ENCODE measurements at regions not wholly inside any gene's neighbourhood (a gene's known extent, or its start where the extent isn't known, plus 50 kb on each side); places are given as distances from the start of the nearest gene placed in this dataset.

GRCh38 chr7:47669901-47670384, 88.0 kb upstream of the TNS3 start:
- ATAC-seq, result peak; percentile 19

GRCh38 chr7:47669178-47669891, 87.4 kb upstream of the TNS3 start:
- DNase-seq (peak; percentile 63), ATAC-seq (peak; percentile 91)
- intact Hi-C loops (cut with micrococcal nuclease), result loop anchor here (5.0 kb wide), 1 partner anchor 58 kb away; no protein-coding TSS in a partner anchor

More at GRCh38 chr7:47669901-47670384, 88.0 kb upstream of the TNS3 start:
- DNase-seq, result no peak
- intact Hi-C loops (cut with micrococcal nuclease), result loop anchor here (5.0 kb wide), 1 partner anchor 57 kb away; no protein-coding TSS in a partner anchor

GRCh38 chr7:47666164-47666862, 84.4 kb upstream of the TNS3 start:
- intact Hi-C loops (cut with micrococcal nuclease), result loop anchor here (5.0 kb wide), 1 partner anchor 61 kb away; no protein-coding TSS in a partner anchor
- ATAC-seq, result no peak
- no peak for DNase-seq

DNA sequence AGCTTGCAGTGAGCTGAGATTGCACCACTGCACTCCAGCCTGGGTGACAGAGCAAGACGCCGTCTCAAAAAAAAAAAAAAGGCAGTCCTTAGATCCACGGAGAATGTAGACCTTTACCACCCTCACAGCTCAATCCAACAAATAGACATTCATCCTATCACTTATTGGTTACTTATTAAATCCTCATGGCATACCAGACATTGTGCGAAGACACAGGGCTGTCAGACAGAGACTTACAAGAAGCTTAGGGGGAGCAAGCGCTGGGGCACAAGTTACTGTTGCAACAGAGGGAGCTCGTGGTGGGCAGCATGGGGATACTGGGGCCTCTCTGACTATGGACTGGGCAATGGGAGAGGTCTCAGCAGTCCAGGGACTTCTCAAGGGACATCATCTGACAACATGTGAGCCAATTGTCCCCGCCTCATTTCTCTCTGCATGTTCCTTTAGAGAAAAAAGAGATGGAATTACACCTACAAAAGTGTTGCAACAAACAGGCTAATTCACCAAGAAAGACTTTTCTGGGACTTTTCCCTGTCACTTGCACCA, 82.8 kb upstream of the TNS3 start:
- no peak for DNase-seq
- intact Hi-C loops (cut with micrococcal nuclease), result loop anchor here (5.0 kb wide), 1 partner anchor 63 kb away; no protein-coding TSS in a partner anchor
- ATAC-seq, result no peak

- intact Hi-C loops (cut with micrococcal nuclease), result no loop called here
- ATAC-seq (no peak), DNase-seq (no peak)
Measured at GRCh38 chr7:47663851-47664250, 81.9 kb upstream of the TNS3 start.

GRCh38 chr7:47663213-47663612, 81.3 kb upstream of the TNS3 start:
- DNase-seq, result no peak
- no peak for ATAC-seq
- intact Hi-C loops (cut with micrococcal nuclease), result no loop called here

- DNase-seq (no peak), ATAC-seq (no peak)
- intact Hi-C loops (cut with micrococcal nuclease), result no loop called here
Measured at GRCh38 chr7:47661051-47661714, 79.3 kb upstream of the TNS3 start.

DNA sequence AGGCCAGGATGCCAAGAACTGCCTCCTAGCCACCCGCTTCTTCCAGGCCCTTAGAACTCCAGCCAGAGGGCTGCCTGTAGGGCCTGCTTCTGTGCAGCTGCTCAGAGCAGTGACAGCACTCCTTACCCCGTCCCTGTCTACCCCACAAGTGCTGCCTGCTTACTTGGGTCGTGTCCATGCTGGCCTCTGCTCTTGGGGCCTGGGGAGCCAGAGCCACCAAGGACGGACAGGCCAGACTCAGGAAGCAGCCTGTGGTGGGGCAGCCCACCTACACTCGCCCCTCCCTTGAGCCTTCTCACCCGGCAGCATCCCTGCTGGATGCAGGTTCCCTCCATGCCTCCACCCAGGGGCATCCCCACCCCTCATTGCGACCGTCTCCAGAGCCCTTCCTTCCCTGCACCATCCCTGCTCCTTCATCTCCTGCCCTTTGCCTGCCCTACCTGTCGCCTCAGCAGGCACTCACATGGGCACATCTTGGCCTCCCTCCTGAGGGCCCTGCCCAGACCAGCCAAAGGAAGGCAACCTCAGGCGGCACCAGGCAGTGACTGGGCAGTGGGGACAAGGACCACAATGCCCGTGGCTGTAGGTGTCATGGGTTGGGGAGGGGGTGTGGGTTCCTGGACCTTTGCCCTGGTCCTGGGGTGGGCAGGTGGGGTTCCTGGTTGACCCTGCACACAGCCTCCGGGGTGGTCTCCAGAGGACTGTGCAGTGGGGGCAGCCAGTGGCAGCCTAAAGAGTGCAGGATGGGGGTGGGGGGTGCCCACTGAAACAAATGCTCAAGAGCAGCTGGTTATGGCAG, 78.0 kb upstream of the TNS3 start:
- ATAC-seq (no peak), DNase-seq (no peak)
- intact Hi-C loops (cut with micrococcal nuclease), result no loop called here

DNA sequence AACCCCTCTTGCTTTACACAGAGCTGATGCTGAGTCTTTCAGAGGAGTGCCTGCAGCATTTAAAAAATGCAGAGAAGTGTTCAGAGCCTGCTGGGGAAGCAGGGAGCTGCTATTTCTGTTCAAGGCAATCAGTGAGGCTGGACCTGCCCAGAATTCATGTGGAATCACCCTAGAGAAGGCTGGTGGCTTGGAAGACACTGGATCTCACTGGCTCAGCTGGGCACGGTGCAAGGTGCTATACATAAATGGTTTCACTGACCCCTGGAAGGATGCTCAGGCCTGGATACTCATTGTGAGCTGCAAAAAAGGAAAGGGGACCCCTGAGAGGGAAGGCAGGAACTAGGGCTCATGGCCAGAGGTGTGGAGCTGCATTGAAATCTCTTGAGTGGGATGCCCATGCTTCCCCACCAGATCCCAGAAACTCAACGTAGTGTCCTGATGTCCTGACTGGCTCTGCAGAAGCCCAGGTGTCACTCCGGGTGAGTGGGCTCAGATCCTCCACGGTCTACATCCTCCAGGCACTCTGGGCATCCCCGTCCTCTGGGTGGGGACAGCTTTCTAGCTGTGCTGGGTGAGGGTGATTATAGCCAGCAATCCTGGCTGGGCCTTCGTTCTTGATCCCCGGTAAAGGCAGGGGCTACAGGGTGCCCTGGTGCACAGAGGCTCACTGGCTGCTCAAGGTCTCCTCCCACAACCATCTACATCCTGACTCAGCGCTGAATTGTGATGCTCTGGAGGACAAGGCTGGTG, 77.2 kb upstream of the TNS3 start:
- intact Hi-C loops (cut with micrococcal nuclease), result no loop called here
- no peak for ATAC-seq
- no peak for DNase-seq

DNA sequence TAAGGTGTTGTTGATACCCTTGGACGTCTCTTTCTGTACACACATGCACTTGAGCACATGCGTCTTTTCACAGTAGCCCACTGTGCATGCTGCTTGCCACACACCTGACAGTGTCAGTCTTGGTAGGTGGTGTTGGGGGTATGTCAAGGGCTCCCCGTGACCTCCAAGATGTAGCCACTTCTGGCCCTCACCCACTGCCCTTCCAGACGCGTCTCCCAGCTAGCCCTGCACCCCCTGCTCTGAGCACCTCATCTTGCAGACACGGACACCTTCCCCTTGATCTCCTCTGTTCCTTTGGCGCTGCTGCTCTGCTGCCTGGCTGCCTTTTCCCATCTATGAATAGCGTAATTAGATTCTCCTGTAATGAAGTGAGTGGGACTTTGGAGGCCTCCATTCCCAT, 75.2 kb upstream of the TNS3 start:
- intact Hi-C loops (cut with micrococcal nuclease), result no loop called here
- ATAC-seq (no peak), DNase-seq (no peak)

DNA sequence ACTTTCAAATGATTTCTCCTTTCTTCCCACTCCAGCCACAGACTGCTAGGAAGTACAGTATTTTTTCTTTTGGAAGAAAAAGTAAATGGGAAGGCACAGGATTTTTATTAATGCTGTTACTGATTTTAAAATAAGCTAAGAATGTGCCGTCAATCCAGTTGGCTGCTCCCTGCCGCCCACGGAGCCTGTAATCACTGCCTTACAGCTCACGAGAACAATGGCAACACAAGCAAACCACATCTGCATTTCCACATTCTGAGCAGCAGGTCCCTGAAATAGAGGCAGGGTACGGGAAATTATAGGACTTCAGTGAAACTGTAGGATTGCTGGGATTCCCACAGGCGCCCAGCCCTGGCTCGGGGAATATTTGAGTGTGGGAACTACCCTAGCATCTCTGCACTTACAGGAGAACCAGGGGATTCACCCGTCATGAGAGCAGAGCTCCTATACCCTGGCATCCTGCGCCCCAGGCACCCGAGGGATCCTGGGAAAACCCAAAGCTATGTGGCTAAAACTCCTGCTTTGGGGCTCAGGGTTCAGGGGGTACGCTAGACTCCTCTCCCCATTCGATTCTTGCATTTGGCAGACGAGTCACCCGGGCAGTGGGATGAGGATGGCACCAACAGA, 72.9 kb upstream of the TNS3 start:
- intact Hi-C loops (cut with micrococcal nuclease), result loop anchor here (1.0 kb wide), 1 partner anchor 8 kb away; no protein-coding TSS in a partner anchor
- no peak for DNase-seq

GRCh38 chr7:47653550-47654411, 71.9 kb upstream of the TNS3 start:
- ATAC-seq (no peak), DNase-seq (no peak)
- intact Hi-C loops (cut with micrococcal nuclease), result loop anchor here (1.0 kb wide), 1 partner anchor 7 kb away; no protein-coding TSS in a partner anchor

More for the DNA sequence above, 72.9 kb upstream of the TNS3 start:
- ATAC-seq, result no peak

- intact Hi-C loops (cut with micrococcal nuclease), result no loop called here
- ATAC-seq (no peak), DNase-seq (no peak)
Measured at GRCh38 chr7:47652591-47652990, 70.7 kb upstream of the TNS3 start.

DNA sequence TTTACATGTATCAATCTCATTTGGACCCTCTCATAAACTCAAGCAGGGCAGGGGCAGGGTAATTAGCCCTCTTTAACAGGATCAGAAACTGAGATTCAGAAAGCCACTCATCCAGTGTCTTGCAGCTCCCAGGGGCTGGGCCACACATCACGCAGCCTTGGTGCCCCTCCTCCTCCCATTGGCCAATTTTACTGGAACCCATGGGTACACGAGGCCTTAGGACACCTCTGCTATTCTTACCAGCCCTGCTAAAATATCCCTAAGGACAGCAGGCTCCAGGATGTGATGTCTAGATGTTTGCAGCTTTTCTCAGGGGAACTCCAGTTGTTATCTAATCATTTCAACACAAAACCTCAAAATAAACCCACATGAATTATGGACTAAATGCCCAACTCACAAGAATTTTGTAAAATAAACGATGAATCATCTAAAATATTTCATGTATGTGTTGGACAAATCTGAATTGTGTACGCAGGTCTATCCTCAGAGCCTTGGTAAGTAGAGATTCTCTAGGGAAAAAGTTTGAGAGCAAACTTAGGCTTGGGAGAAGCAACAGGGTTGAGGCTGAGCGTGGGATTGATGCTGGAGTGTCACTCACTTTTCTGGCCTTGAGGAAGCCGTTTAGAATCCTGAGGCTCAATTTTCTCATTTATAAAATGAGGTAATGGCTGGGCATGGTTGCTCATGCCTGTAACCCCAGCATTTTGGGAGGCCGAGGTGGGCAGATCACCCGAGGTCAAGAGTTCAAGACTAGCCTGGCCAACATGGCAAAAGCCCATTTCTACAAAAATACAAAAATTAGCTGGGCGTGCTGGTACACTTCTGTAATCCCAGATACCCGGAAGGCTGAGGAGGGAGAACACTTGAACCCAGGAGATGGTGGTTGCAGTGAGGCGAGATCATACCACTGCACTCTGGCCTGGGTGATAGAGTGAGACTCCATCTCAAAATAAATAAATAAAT, 69.7 kb upstream of the TNS3 start:
- ATAC-seq (peak; percentile 46), DNase-seq (no peak)
- intact Hi-C loops (cut with micrococcal nuclease), result no loop called here

DNA sequence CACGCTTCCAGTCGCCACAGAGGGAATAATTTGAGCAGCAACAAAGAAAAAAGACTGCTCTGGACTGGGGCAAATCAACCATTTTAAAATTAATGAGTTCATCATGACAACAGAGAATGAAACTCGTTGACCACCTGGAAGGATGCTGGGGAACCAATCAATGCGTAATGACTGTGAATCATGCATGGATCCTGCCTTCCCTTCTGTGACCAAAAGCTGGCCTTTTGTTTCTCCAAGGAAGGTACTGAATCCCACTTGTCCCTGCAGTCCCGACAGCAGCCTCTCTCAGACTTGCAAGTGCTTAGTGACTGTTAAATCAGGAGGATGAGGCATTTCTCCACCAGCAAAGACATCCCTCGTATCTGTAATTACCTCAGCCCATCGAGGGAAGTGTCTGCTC, 68.0 kb upstream of the TNS3 start:
- ATAC-seq (no peak), DNase-seq (no peak)
- intact Hi-C loops (cut with micrococcal nuclease), result no loop called here
